SK-N-SH (cell line): ENCODE measurements at regions not wholly inside any gene's neighbourhood (a gene's known extent, or its start where the extent isn't known, plus 50 kb on each side); places are given as distances from the start of the nearest gene placed in this dataset.

Experiments
- CTCF ChIA-PET: fragments of 300-600, 350-600 bp; formaldehyde crosslinking; extraction: SDS; loops from one replicate; lab custom pipeline; 2021; lab: Yijun Ruan, JAX
- POLR2A ChIA-PET: fragments of 350-600 bp; sonication (Branson Sonifier 250); formaldehyde crosslinking; extraction: SDS; loops from one replicate; lab custom pipeline; 2020; ENCODE audit warnings: antibody characterized with exemption, inconsistent platforms; lab: Yijun Ruan, JAX
- DNase-seq: peaks from one replicate; pipeline ENCODE4 v3.0.0; 2012
- H2AFZ ChIP-seq: fragments of 200-600 bp; sonication (generic); 2 replicates; pipeline ENCODE4 v1.8.1; 2016; ENCODE audit warnings: antibody characterized with exemption, mild to moderate bottlenecking, low read depth
- H3F3A ChIP-seq: fragments of 200-600 bp; sonication (generic); replicated peaks from 2 replicates; pipeline ENCODE3; 2016; ENCODE audit warnings: antibody characterized with exemption, mild to moderate bottlenecking; ENCODE audit not compliant: insufficient read depth
- H3K27ac ChIP-seq, 2 experiments: fragments of 200-500 bp in 1 of 2; fragments of 200-600 bp in 1 of 2; sonication (Bioruptor generic) in 1 of 2; sonication (generic), shearing (Covaris generic) in 1 of 2; 2 replicates each; pipeline versions ENCODE4 v1.5.1 to v1.6.1; 2014 to 2016; ENCODE audit warnings: low read depth in 2 of 2, inconsistent platforms in 1 of 2, low read length in 1 of 2, mild to moderate bottlenecking in 1 of 2, mixed read lengths in 1 of 2
- H3K27me3 ChIP-seq: fragments of 200-600 bp; sonication (generic), shearing (Covaris generic); 2 replicates; pipeline ENCODE4 v1.6.1; 2016; ENCODE audit warnings: mixed run types; ENCODE audit not compliant: insufficient read depth
- H3K36me3 ChIP-seq, 2 experiments: fragments of 200-500 bp in 1 of 2; fragments of 200-600 bp in 1 of 2; sonication (Bioruptor generic) in 1 of 2; sonication (generic) in 1 of 2; replicated peaks in 1 of 2; 2 replicates each; pipeline versions ENCODE3 to v1.5.1; 2014 to 2016; ENCODE audit warnings: low read length in 1 of 2, mild to moderate bottlenecking in 1 of 2; ENCODE audit not compliant: insufficient read depth in 2 of 2, control insufficient read depth in 1 of 2
- H3K4me1 ChIP-seq, 2 experiments: fragments of 200-500 bp in 1 of 2; fragments of 200-600 bp in 1 of 2; sonication (Bioruptor generic) in 1 of 2; sonication (generic), shearing (Covaris generic) in 1 of 2; 2 replicates each; pipeline versions ENCODE4 v1.5.1 to v1.6.1; 2014 to 2016; ENCODE audit warnings: low read depth in 1 of 2, low read length in 1 of 2, mixed run types in 1 of 2; ENCODE audit not compliant: insufficient read depth in 2 of 2, control insufficient read depth in 1 of 2
- H3K4me2 ChIP-seq: fragments of 200-600 bp; sonication (generic), shearing (Covaris generic); 2 replicates; pipeline ENCODE4 v1.6.1; 2017; ENCODE audit warnings: mixed run types
- H3K4me3 ChIP-seq, 2 experiments: fragments of 200-500 bp in 1 of 2; fragments of 200-600 bp in 1 of 2; sonication (Bioruptor generic) in 1 of 2; sonication (generic), shearing (Covaris generic) in 1 of 2; 2 replicates each; pipeline versions ENCODE4 v1.5.1 to v1.8.1; 2014 to 2016; ENCODE audit warnings: low read depth in 2 of 2, inconsistent platforms in 1 of 2, low read length in 1 of 2, mild to moderate bottlenecking in 1 of 2, mixed read lengths in 1 of 2, moderate library complexity in 1 of 2
- H3K79me2 ChIP-seq: fragments of 200-600 bp; sonication (generic); 2 replicates; pipeline ENCODE4 v1.8.1; 2017; ENCODE audit warnings: mild to moderate bottlenecking; ENCODE audit not compliant: insufficient read depth
- H3K9ac ChIP-seq: fragments of 200-600 bp; sonication (generic); 2 replicates; pipeline ENCODE4 v1.6.1; 2017; ENCODE audit warnings: mixed run types
- H3K9me2 ChIP-seq: fragments of 200-600 bp; sonication (generic); 2 replicates; pipeline ENCODE4 v1.6.1; 2017; ENCODE audit warnings: mixed run types
- H3K9me3 ChIP-seq: fragments of 200-600 bp; sonication (generic); 2 replicates; pipeline ENCODE4 v1.6.1; 2017; ENCODE audit warnings: mixed run types, mild to moderate bottlenecking, moderate library complexity
- H4K20me1 ChIP-seq: fragments of 200-600 bp; sonication (generic); 2 replicates; pipeline ENCODE4 v1.6.1; 2017; ENCODE audit warnings: mild to moderate bottlenecking, mixed run types; ENCODE audit not compliant: insufficient read depth
- ELF1 ChIP-seq: IDR thresholded peaks from 2 replicates; pipeline ENCODE4 v1.4.0; 2012
- EZH2phosphoT487 ChIP-seq: fragments of 200-600 bp; sonication (generic); IDR thresholded peaks from 2 replicates; pipeline ENCODE4 v1.6.1; 2017; ENCODE audit warnings: low read depth, mixed run types, mild to moderate bottlenecking, antibody characterized with exemption, moderate library complexity, borderline replicate concordance
- FOSL2 ChIP-seq: IDR thresholded peaks from 2 replicates; pipeline ENCODE4 v1.4.0; 2012; ENCODE audit warnings: low read depth, mild to moderate bottlenecking, moderate library complexity, borderline replicate concordance
- FOXJ3 ChIP-seq: sonication (generic); formaldehyde crosslinking; IDR thresholded peaks from 2 replicates; pipeline ENCODE4 v1.5.1; 2020; ENCODE audit warnings: mild to moderate bottlenecking, missing genetic modification reagents
- FOXM1 ChIP-seq: IDR thresholded peaks from 2 replicates; pipeline ENCODE4 v1.4.0; 2012; ENCODE audit warnings: low read depth, mild to moderate bottlenecking
- GABPA ChIP-seq: IDR thresholded peaks from 2 replicates; pipeline ENCODE4 v1.4.0; 2012; ENCODE audit warnings: low read depth, mild to moderate bottlenecking
- JUND ChIP-seq: IDR thresholded peaks from 2 replicates; pipeline ENCODE4 v1.4.0; 2012
- MXI1 ChIP-seq: IDR thresholded peaks from 2 replicates; pipeline ENCODE4 v1.6.1; 2012; ENCODE audit warnings: mild to moderate bottlenecking, low read depth, low read length, improper control_type of control experiment
- NFIC ChIP-seq: IDR thresholded peaks from 2 replicates; pipeline ENCODE4 v1.4.0; 2012; ENCODE audit warnings: borderline replicate concordance
- RAD21 ChIP-seq: IDR thresholded peaks from 2 replicates; pipeline ENCODE4 v1.6.1; 2012; ENCODE audit warnings: mild to moderate bottlenecking, low read length
- SMC3 ChIP-seq: IDR thresholded peaks from 2 replicates; pipeline ENCODE4 v1.6.1; 2012; ENCODE audit warnings: low read depth, low read length, improper control_type of control experiment
- TEAD4 ChIP-seq: IDR thresholded peaks from 2 replicates; pipeline ENCODE4 v1.4.0; 2012; ENCODE audit warnings: mild to moderate bottlenecking, borderline replicate concordance; ENCODE audit not compliant: insufficient read depth
- YY1 ChIP-seq: IDR thresholded peaks from 2 replicates; pipeline ENCODE4 v1.4.0; 2012; ENCODE audit warnings: low read depth, mild to moderate bottlenecking
- WGBS: methylation state at CpG from one replicate; pipeline ENCODE4 v1.1.6; 2017; ENCODE audit warnings: low lambda C conversion rate; 5-methylcytosine and 5-hydroxymethylcytosine counted together
- TF ChIP-seq, protein P1 (sequence below): IDR thresholded peaks from 2 replicates; pipeline ENCODE4 v1.4.0; 2012; ENCODE audit warnings: low read depth, borderline replicate concordance
- TF ChIP-seq, protein P2 (sequence below): fragments of 200-600 bp; sonication (generic); IDR thresholded peaks from 2 replicates; pipeline ENCODE4 v1.6.1; 2017; ENCODE audit warnings: antibody characterized with exemption, mild to moderate bottlenecking, moderate library complexity
- TF ChIP-seq, protein P3 (sequence below): IDR thresholded peaks from 2 replicates; pipeline ENCODE4 v1.6.1; 2012; ENCODE audit warnings: mild to moderate bottlenecking, low read depth, low read length, moderate library complexity

DNA sequence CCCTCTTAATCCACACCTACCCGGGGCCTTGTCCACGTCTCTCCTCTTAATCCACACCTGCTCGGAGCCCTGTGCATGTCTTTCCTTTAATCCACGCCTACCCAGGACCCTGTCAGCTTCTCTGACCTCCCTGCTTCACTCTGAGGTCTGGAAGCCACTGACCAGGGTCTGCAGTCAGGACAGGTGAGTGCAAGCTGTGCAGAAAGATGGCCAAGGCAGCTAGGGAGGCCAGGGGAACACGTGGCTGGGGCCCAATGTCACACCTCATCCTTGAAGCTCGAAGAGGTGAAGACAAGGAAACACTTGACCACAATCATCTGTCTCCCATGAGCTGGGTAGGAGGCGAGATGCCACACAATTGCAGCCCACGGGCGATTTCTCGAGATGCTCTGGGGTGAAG, 1516.9 kb downstream of the BRD1 start:
- Histone ChIP-seq H3K4me3 (no peak overlapping the region), H2AFZ (no peak overlapping the region), H3K4me2 (no peak overlapping the region), H3K27me3 (no peaks in the 10 kb centered on the region), H3K4me1 (no peaks in the 10 kb centered on the region), H3K9me2 (no peaks in the 10 kb centered on the region), H4K20me1 (no peaks in the 10 kb centered on the region), H3K9ac (no peak overlapping the region), H3F3A (no peaks in the 10 kb centered on the region), H3K79me2 (no peaks in the 10 kb centered on the region), H3K36me3 (no peaks in the 10 kb centered on the region), H3K27ac (no peak overlapping the region), H3K9me3 (no peaks in the 10 kb centered on the region)
- POLR2A ChIA-PET = no interaction called here
- DNase-seq = no peak
- CTCF ChIA-PET = no interaction called here
- TF ChIP-seq RAD21 (no peak), JUND (no peak), FOSL2 (no peak), EZH2phosphoT487 (no peak), TEAD4 (no peak)
- WGBS = 8% methylated on average over 8 of the region's 10 CpGs

DNA sequence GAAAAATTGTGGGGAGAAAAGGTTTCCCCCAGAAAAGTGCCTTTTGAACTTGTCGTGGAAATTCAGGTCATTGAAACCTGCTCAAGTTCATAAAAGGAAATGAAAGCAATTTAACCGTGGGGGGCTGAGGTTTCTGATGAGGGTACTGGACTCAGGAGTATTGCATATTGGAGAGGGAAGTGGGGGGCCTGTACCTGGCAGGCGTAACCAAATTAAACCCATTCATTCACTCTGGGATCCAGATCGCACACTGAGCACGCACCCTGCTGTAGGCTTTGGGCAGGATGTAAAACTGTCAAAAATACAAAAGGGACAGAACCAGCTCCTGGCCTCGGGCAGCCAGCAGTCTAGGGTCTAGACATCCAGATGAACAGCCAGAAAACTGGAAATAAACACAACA, 1517.4 kb downstream of the BRD1 start:
- H3K36me3 ChIP-seq = no peaks in the 10 kb centered on the region
- no peaks in the 10 kb centered on the region for H3K27me3 ChIP-seq
- TF ChIP-seq SMC3 (no peak), FOXJ3 (CRISPR knock-in tag) (no peak), FOXM1 (no peak), GABPA (no peak), NFIC (no peak), ELF1 (no peak), YY1 (no peak), MXI1 (no peak)
- TF ChIP-seq, protein P1, sequence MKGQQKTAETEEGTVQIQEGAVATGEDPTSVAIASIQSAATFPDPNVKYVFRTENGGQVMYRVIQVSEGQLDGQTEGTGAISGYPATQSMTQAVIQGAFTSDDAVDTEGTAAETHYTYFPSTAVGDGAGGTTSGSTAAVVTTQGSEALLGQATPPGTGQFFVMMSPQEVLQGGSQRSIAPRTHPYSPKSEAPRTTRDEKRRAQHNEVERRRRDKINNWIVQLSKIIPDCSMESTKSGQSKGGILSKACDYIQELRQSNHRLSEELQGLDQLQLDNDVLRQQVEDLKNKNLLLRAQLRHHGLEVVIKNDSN = no peak
- TF ChIP-seq, protein P2, sequence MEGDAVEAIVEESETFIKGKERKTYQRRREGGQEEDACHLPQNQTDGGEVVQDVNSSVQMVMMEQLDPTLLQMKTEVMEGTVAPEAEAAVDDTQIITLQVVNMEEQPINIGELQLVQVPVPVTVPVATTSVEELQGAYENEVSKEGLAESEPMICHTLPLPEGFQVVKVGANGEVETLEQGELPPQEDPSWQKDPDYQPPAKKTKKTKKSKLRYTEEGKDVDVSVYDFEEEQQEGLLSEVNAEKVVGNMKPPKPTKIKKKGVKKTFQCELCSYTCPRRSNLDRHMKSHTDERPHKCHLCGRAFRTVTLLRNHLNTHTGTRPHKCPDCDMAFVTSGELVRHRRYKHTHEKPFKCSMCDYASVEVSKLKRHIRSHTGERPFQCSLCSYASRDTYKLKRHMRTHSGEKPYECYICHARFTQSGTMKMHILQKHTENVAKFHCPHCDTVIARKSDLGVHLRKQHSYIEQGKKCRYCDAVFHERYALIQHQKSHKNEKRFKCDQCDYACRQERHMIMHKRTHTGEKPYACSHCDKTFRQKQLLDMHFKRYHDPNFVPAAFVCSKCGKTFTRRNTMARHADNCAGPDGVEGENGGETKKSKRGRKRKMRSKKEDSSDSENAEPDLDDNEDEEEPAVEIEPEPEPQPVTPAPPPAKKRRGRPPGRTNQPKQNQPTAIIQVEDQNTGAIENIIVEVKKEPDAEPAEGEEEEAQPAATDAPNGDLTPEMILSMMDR = no peak
- TF ChIP-seq, protein P3, sequence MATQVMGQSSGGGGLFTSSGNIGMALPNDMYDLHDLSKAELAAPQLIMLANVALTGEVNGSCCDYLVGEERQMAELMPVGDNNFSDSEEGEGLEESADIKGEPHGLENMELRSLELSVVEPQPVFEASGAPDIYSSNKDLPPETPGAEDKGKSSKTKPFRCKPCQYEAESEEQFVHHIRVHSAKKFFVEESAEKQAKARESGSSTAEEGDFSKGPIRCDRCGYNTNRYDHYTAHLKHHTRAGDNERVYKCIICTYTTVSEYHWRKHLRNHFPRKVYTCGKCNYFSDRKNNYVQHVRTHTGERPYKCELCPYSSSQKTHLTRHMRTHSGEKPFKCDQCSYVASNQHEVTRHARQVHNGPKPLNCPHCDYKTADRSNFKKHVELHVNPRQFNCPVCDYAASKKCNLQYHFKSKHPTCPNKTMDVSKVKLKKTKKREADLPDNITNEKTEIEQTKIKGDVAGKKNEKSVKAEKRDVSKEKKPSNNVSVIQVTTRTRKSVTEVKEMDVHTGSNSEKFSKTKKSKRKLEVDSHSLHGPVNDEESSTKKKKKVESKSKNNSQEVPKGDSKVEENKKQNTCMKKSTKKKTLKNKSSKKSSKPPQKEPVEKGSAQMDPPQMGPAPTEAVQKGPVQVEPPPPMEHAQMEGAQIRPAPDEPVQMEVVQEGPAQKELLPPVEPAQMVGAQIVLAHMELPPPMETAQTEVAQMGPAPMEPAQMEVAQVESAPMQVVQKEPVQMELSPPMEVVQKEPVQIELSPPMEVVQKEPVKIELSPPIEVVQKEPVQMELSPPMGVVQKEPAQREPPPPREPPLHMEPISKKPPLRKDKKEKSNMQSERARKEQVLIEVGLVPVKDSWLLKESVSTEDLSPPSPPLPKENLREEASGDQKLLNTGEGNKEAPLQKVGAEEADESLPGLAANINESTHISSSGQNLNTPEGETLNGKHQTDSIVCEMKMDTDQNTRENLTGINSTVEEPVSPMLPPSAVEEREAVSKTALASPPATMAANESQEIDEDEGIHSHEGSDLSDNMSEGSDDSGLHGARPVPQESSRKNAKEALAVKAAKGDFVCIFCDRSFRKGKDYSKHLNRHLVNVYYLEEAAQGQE = no peak
- no peaks in the 10 kb centered on the region for H3K9me3 ChIP-seq
- H3F3A ChIP-seq = no peaks in the 10 kb centered on the region
- no peak overlapping the region for H3K4me3 ChIP-seq
- no peak overlapping the region for H3K27ac ChIP-seq
- no peak for DNase-seq
- 31% methylated on average over 6 of the region's 6 CpGs for WGBS
- POLR2A ChIA-PET = no interaction called here
- H3K4me1 ChIP-seq = no peaks in the 10 kb centered on the region
- no peaks in the 10 kb centered on the region for H3K79me2 ChIP-seq
- H3K9me2 ChIP-seq = no peaks in the 10 kb centered on the region
- H4K20me1 ChIP-seq = no peaks in the 10 kb centered on the region
- H3K9ac ChIP-seq = no peak overlapping the region
- no peak overlapping the region for H3K4me2 ChIP-seq
- CTCF ChIA-PET = interaction anchor here (0.9 kb wide), 1 partner anchor 10 kb away, joined by 3 read pairs; no protein-coding TSS in a partner anchor
- no peak overlapping the region for H2AFZ ChIP-seq
